ENCODE measurements at regions not wholly inside any gene's neighbourhood (a gene's known extent, or its start where the extent isn't known, plus 50 kb on each side); places are given as distances from the start of the nearest gene placed in this dataset.

GRCh38 chr16:86117756-86118155, 218.8 kb downstream of the IRF8 start:
- Histone ChIP-seq H3K9me3 (ENCODE audit: control insufficient read depth, low read depth, low read length) (no peaks in the 10 kb centered on the region), H4K20me1 (ENCODE audit: control insufficient read depth, extremely low read depth, insufficient read depth, low read length) (no peaks in the 10 kb centered on the region), H3K4me2 (ENCODE audit: control insufficient read depth, extremely low read depth, insufficient read depth, low read depth, low read length) (no peak overlapping the region), H3K79me2 (ENCODE audit: control insufficient read depth, insufficient read depth, low read length) (no peaks in the 10 kb centered on the region), H3K4me3 (ENCODE audit: control insufficient read depth in 2 of 3, extremely low read depth in 1 of 3, insufficient read depth in 2 of 3, low read depth in 1 of 3, low read length in 3 of 3) (no peak overlapping the region), H2AFZ (ENCODE audit: control insufficient read depth, low read length) (no peak overlapping the region), H3K27ac (ENCODE audit: control insufficient read depth, insufficient read depth, low read length) (no peak overlapping the region), H3K4me1 (ENCODE audit: control insufficient read depth, extremely low read depth, insufficient read depth, low read length) (no peaks in the 10 kb centered on the region), H3K36me3 (ENCODE audit: control insufficient read depth in 2 of 2, extremely low read depth in 1 of 2, insufficient read depth in 2 of 2, low read length in 2 of 2) (no peaks in the 10 kb centered on the region), H3K9ac (ENCODE audit: control insufficient read depth, extremely low read depth, insufficient read depth, low read length) (no peak overlapping the region), H3K9me1 (ENCODE audit: control insufficient read depth, extremely low read depth, insufficient read depth, low read length) (no peaks in the 10 kb centered on the region), H3K27me3 (ENCODE audit: control insufficient read depth, extremely low read depth, insufficient read depth, low read length) (no peaks in the 10 kb centered on the region)
- FAIRE-seq = no peak
- TF ChIP-seq CTCF (optimal IDR thresholded peaks at IDR 0.05 in 1 of 3, IDR thresholded peaks at IDR 0.05 in 1 of 3, conservative IDR thresholded peaks at IDR 0.05 in 1 of 3; ENCODE audit: extremely low read depth in 1 of 3, insufficient read depth in 2 of 3, low read length in 3 of 3) (no peak), EZH2 (IDR thresholded peaks at IDR 0.05; ENCODE audit: low read length) (no peak)
- dilution Hi-C loops (cut with MboI; ENCODE audit: extremely low pct_ligation_motif_present, low sequenced_read_pairs) = no loop called here
- DNase-seq (ENCODE audit: low read depth, low spot score) = no peak

GRCh38 chr16:86118467-86119307, 219.7 kb downstream of the IRF8 start:
- Histone ChIP-seq H4K20me1 (ENCODE audit: control insufficient read depth, extremely low read depth, insufficient read depth, low read length) (no peaks in the 10 kb centered on the region), H2AFZ (ENCODE audit: control insufficient read depth, low read length) (no peak overlapping the region), H3K4me2 (ENCODE audit: control insufficient read depth, extremely low read depth, insufficient read depth, low read depth, low read length) (no peak overlapping the region), H3K27me3 (ENCODE audit: control insufficient read depth, extremely low read depth, insufficient read depth, low read length) (no peaks in the 10 kb centered on the region), H3K4me1 (ENCODE audit: control insufficient read depth, extremely low read depth, insufficient read depth, low read length) (no peaks in the 10 kb centered on the region), H3K4me3 (ENCODE audit: control insufficient read depth in 2 of 3, extremely low read depth in 1 of 3, insufficient read depth in 2 of 3, low read depth in 1 of 3, low read length in 3 of 3) (no peak overlapping the region), H3K9me1 (ENCODE audit: control insufficient read depth, extremely low read depth, insufficient read depth, low read length) (no peaks in the 10 kb centered on the region), H3K9me3 (ENCODE audit: control insufficient read depth, low read depth, low read length) (no peaks in the 10 kb centered on the region), H3K36me3 (ENCODE audit: control insufficient read depth in 2 of 2, extremely low read depth in 1 of 2, insufficient read depth in 2 of 2, low read length in 2 of 2) (no peaks in the 10 kb centered on the region), H3K27ac (ENCODE audit: control insufficient read depth, insufficient read depth, low read length) (no peak overlapping the region), H3K79me2 (ENCODE audit: control insufficient read depth, insufficient read depth, low read length) (no peaks in the 10 kb centered on the region), H3K9ac (ENCODE audit: control insufficient read depth, extremely low read depth, insufficient read depth, low read length) (no peak overlapping the region)
- no peak for DNase-seq (ENCODE audit: low read depth, low spot score)
- dilution Hi-C loops (cut with MboI; ENCODE audit: extremely low pct_ligation_motif_present, low sequenced_read_pairs) = no loop called here
- no peak for TF ChIP-seq CTCF (optimal IDR thresholded peaks at IDR 0.05 in 1 of 3, IDR thresholded peaks at IDR 0.05 in 1 of 3, conservative IDR thresholded peaks at IDR 0.05 in 1 of 3; ENCODE audit: extremely low read depth in 1 of 3, insufficient read depth in 2 of 3, low read length in 3 of 3)
- TF ChIP-seq EZH2 (IDR thresholded peaks at IDR 0.05; ENCODE audit: low read length) = no peak
- no peak for FAIRE-seq

All from keratinocyte (primary cell).